Lung (tissue), 11 donors: ENCODE measurements at regions not wholly inside any gene's neighbourhood (a gene's known extent, or its start where the extent isn't known, plus 50 kb on each side); places are given as distances from the start of the nearest gene placed in this dataset.
"Not testable (repeated sequence)": the region's sequence is repeated elsewhere in the genome, so short reads cannot be mapped to it uniquely, and the experiment has no call there.

ENCODE experiments used
- ATAC-seq: fragments of 200-7000 bp; cut with Tn5 transposase; one replicate; pipeline ENCODE4 v1.9.1; 2020; ENCODE audit warnings: moderate number of reproducible peaks; ENCODE audit not compliant: insufficient read depth, low FRiP score
- DNase-seq, 3 donors: peaks; one replicate each; pipeline ENCODE4 v3.0.0-alpha.2; 2013 to 2017
- H3K27ac ChIP-seq, 2 donors: one replicate each; pipeline ENCODE4 v1.5.1; 2013; ENCODE audit warnings: mild to moderate bottlenecking in 2 of 2, moderate library complexity in 2 of 2, control low read depth in 1 of 2, inconsistent platforms in 1 of 2, low read depth in 1 of 2, low read length in 1 of 2
- H3K27me3 ChIP-seq, 3 donors: one replicate each; pipeline ENCODE4 v1.5.1; 2013; ENCODE audit warnings: low read length in 2 of 3; ENCODE audit not compliant: control insufficient read depth in 3 of 3, insufficient read depth in 3 of 3
- H3K36me3 ChIP-seq, 4 donors: one replicate each; pipeline ENCODE4 v1.5.1; 2013; ENCODE audit warnings: low read length in 4 of 4, mild to moderate bottlenecking in 1 of 4, moderate library complexity in 1 of 4; ENCODE audit not compliant: control insufficient read depth in 4 of 4, insufficient read depth in 4 of 4
- H3K4me1 ChIP-seq, 5 donors: one replicate each; pipeline ENCODE4 v1.5.1; 2013; ENCODE audit warnings: low read length in 5 of 5, mild to moderate bottlenecking in 2 of 5, moderate library complexity in 1 of 5; ENCODE audit not compliant: control insufficient read depth in 5 of 5, insufficient read depth in 5 of 5
- H3K4me3 ChIP-seq: one replicate; pipeline ENCODE4 v1.5.1; 2013; ENCODE audit warnings: mild to moderate bottlenecking, control low read depth, moderate library complexity
- H3K9ac ChIP-seq, 2 donors: one replicate each; pipeline ENCODE4 v1.5.1; 2013; ENCODE audit warnings: low read length in 2 of 2, control low read depth in 1 of 2; ENCODE audit not compliant: insufficient read depth in 1 of 2
- H3K9me3 ChIP-seq, 4 donors: one replicate each; pipeline ENCODE4 v1.5.1; 2013; ENCODE audit warnings: low read length in 3 of 4, mild to moderate bottlenecking in 1 of 4, moderate library complexity in 1 of 4; ENCODE audit not compliant: control insufficient read depth in 4 of 4, insufficient read depth in 3 of 4
- WGBS, 2 donors: extraction: QIAGEN DNeasy Blood & Tissue Kit; methylation state at CpG; one replicate each; pipeline ENCODE4 v1.1.7; 2013; 5-methylcytosine and 5-hydroxymethylcytosine counted together
- TF ChIP-seq, protein P1 (sequence below): IDR thresholded peaks from 2 replicates; pipeline ENCODE4 v1.5.1; 2012; ENCODE audit warnings: mild to moderate bottlenecking; ENCODE audit errors: control extremely low read depth, extremely low read depth
- donor health status: control.
- donor health status: control.
- donor health status: Bipolar disorder and iron deficiency.
- donor health status: healthy.
- donor health status: DM: yes; HTN: yes; CAD: no.

GRCh38 chr2:14082640-14083039 is 549.9 kb upstream of the LRATD1 start:
- Histone ChIP-seq H3K4me3 (no peak overlapping the region), H3K27ac (no peak overlapping the region), H3K36me3 (no peaks in the 10 kb centered on the region), H3K9ac (no peak overlapping the region), H3K4me1 (no peaks in the 10 kb centered on the region), H3K9me3 (peaks cover 0 to 11% (median 1%) of the 10 kb centered on the region in 4 donors), H3K27me3 (no peaks in the 10 kb centered on the region)
- DNase-seq = no peak
- 90 to 93% methylated on average over 5 of the region's 5 CpGs for WGBS, 2 donors
- TF ChIP-seq, protein P1, sequence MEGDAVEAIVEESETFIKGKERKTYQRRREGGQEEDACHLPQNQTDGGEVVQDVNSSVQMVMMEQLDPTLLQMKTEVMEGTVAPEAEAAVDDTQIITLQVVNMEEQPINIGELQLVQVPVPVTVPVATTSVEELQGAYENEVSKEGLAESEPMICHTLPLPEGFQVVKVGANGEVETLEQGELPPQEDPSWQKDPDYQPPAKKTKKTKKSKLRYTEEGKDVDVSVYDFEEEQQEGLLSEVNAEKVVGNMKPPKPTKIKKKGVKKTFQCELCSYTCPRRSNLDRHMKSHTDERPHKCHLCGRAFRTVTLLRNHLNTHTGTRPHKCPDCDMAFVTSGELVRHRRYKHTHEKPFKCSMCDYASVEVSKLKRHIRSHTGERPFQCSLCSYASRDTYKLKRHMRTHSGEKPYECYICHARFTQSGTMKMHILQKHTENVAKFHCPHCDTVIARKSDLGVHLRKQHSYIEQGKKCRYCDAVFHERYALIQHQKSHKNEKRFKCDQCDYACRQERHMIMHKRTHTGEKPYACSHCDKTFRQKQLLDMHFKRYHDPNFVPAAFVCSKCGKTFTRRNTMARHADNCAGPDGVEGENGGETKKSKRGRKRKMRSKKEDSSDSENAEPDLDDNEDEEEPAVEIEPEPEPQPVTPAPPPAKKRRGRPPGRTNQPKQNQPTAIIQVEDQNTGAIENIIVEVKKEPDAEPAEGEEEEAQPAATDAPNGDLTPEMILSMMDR = no peak
- no peak for ATAC-seq

DNA sequence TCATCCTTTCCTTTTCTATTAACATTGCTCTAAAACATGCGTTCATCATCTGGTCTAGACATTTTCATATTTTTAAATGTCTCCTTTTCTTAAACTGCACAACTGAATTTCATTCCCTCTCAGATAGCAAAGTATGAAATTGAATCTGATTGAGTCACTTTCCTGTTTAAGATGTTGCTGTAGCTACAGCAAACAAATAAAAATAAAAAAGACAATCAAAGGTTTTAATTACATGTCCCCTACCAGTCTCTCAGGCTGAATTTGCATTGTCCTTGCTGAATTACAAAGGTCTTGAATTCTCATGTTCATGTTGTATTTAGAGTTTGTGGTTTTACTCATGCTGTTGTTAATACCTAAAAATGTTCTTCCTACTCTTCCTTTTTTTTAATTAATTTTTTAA is 537.9 kb upstream of the LRATD1 start:
- Histone ChIP-seq H3K27ac (no peak overlapping the region), H3K36me3 (no peaks in the 10 kb centered on the region), H3K9ac (no peak overlapping the region), H3K27me3 (no peaks in the 10 kb centered on the region), H3K4me3 (no peak overlapping the region), H3K4me1 (no peaks in the 10 kb centered on the region), H3K9me3 (peaks cover 0 to 1% (median 0%) of the 10 kb centered on the region in 4 donors)
- DNase-seq (no peak), ATAC-seq (no peak)
- TF ChIP-seq, protein P1 = no peak
- WGBS, 2 donors = 85 to 89% methylated on average over 1 of the region's 1 CpG

- DNase-seq = not testable (repeated sequence)
- 83 to 96% methylated on average over 9 of the region's 9 CpGs for WGBS, 2 donors
Observed at GRCh38 chr2:14099101-14099500, 533.4 kb upstream of the LRATD1 start.

GRCh38 chr2:14114275-14114674 is 518.2 kb upstream of the LRATD1 start:
- no peak overlapping the region for H3K4me3 ChIP-seq
- H3K36me3 ChIP-seq = no peaks in the 10 kb centered on the region
- DNase-seq = no peak
- no peaks in the 10 kb centered on the region for H3K9me3 ChIP-seq
- H3K9ac ChIP-seq = no peak overlapping the region
- TF ChIP-seq, protein P1 = no peak
- H3K4me1 ChIP-seq = no peaks in the 10 kb centered on the region
- H3K27ac ChIP-seq = no peak overlapping the region
- no peak for ATAC-seq
- 42 to 96% methylated on average over 2 of the region's 2 CpGs for WGBS, 2 donors
- H3K27me3 ChIP-seq = no peaks in the 10 kb centered on the region

More at GRCh38 chr2:14099101-14099500, 533.4 kb upstream of the LRATD1 start:
- not testable (repeated sequence) for ATAC-seq, H3K9ac ChIP-seq, H3K4me1 ChIP-seq, H3K27me3 ChIP-seq, H3K36me3 ChIP-seq, H3K4me3 ChIP-seq, H3K9me3 ChIP-seq, H3K27ac ChIP-seq
